Transverse colon (tissue), 3 donors: ENCODE measurements at regions not wholly inside any gene's neighbourhood (a gene's known extent, or its start where the extent isn't known, plus 50 kb on each side); places are given as distances from the start of the nearest gene placed in this dataset.

Experiments
- POLR2A ChIP-seq: fragments of 450-650 bp; IDR thresholded peaks from one replicate; pipeline ENCODE4 v1.6.1; 2016; ENCODE audit warnings: antibody characterized with exemption, mild to moderate bottlenecking, moderate library complexity
- TF ChIP-seq, protein P1 (sequence below), 5 experiments: fragments of 200-600 bp in 3 of 5; fragments of 450-650 bp in 2 of 5; sonication (generic) in 3 of 5; IDR thresholded peaks; 1 replicate in 2 of 5; 2 replicates in 3 of 5; pipeline ENCODE4 v1.5.1; 2016 to 2017; ENCODE audit warnings: antibody characterized with exemption in 5 of 5, inconsistent platforms in 3 of 5, mild to moderate bottlenecking in 2 of 5, moderate library complexity in 1 of 5

DNA sequence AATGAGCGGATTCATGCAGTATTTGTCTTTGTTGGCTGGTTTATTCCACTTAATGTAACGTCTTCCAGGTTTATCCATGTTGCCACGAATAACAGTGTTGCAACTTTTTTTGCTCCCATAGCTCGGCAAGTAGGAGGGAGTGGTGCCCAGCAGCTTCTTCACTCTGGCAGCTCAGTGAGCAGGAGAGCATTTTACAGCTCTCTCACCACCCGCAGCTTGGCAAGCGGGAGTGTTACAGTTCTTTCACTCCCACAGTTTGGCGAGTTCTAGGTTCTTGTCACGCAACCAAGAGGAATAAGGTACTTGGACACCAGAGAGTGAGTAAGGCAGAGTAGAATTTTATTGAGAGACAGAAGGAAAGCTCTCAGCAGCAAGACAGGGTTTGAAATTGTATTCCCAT lies 935.2 kb downstream of the TBL1XR1 start:
- TF ChIP-seq, protein P1, sequence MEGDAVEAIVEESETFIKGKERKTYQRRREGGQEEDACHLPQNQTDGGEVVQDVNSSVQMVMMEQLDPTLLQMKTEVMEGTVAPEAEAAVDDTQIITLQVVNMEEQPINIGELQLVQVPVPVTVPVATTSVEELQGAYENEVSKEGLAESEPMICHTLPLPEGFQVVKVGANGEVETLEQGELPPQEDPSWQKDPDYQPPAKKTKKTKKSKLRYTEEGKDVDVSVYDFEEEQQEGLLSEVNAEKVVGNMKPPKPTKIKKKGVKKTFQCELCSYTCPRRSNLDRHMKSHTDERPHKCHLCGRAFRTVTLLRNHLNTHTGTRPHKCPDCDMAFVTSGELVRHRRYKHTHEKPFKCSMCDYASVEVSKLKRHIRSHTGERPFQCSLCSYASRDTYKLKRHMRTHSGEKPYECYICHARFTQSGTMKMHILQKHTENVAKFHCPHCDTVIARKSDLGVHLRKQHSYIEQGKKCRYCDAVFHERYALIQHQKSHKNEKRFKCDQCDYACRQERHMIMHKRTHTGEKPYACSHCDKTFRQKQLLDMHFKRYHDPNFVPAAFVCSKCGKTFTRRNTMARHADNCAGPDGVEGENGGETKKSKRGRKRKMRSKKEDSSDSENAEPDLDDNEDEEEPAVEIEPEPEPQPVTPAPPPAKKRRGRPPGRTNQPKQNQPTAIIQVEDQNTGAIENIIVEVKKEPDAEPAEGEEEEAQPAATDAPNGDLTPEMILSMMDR (IDR thresholded peaks at IDR 0.05) = no peak
- no peak for TF ChIP-seq POLR2A
